GM19043 (cell line): ENCODE measurements at regions not wholly inside any gene's neighbourhood (a gene's known extent, or its start where the extent isn't known, plus 50 kb on each side); places are given as distances from the start of the nearest gene placed in this dataset.
"Not testable (repeated sequence)": the region's sequence is repeated elsewhere in the genome, so short reads cannot be mapped to it uniquely, and the experiment has no call there.

Source experiments
- ATAC-seq: cut with Tn5 transposase; IDR thresholded peaks from one replicate; pipeline ENCODE4 v1.9.1; 2021; ENCODE audit warnings: low read depth; ENCODE audit not compliant: unreplicated experiment

- ATAC-seq = no peak
These were observed 115.2 kb downstream of the ZNF37A start for GRCh38 chr10:38209332-38209731.

GRCh38 chr10:38209748-38210147, 115.6 kb downstream of the ZNF37A start:
- not testable (repeated sequence) for ATAC-seq

- no peak for ATAC-seq
These were observed 118.3 kb downstream of the ZNF37A start for GRCh38 chr10:38212460-38212859.

- no peak for ATAC-seq
These were observed 132.2 kb downstream of the ZNF37A start for GRCh38 chr10:38226385-38226784.

- no peak for ATAC-seq
These were observed 134.3 kb downstream of the ZNF37A start for GRCh38 chr10:38228394-38228793.

GRCh38 chr10:38238479-38238878, 144.3 kb downstream of the ZNF37A start:
- ATAC-seq = not testable (repeated sequence)

- not testable (repeated sequence) for ATAC-seq
These were observed 148.0 kb downstream of the ZNF37A start for GRCh38 chr10:38242061-38242649.

- ATAC-seq = not testable (repeated sequence)
These were observed 154.0 kb downstream of the ZNF37A start for GRCh38 chr10:38248113-38248512.

GRCh38 chr10:38252551-38252950, 158.4 kb downstream of the ZNF37A start:
- ATAC-seq = not testable (repeated sequence)

- not testable (repeated sequence) for ATAC-seq
These were observed 173.4 kb downstream of the ZNF37A start for GRCh38 chr10:38267555-38267954.

- not testable (repeated sequence) for ATAC-seq
These were observed 176.9 kb downstream of the ZNF37A start for GRCh38 chr10:38271031-38271430.

- ATAC-seq = not testable (repeated sequence)
These were observed 180.7 kb downstream of the ZNF37A start for GRCh38 chr10:38274879-38275278.

- not testable (repeated sequence) for ATAC-seq
These were observed 198.4 kb downstream of the ZNF37A start for GRCh38 chr10:38292560-38292959.

- ATAC-seq = not testable (repeated sequence)
These were observed 216.0 kb downstream of the ZNF37A start for GRCh38 chr10:38310111-38310510.

- ATAC-seq = not testable (repeated sequence)
These were observed 221.1 kb downstream of the ZNF37A start for GRCh38 chr10:38315090-38315805.

- ATAC-seq = not testable (repeated sequence)
These were observed 227.3 kb downstream of the ZNF37A start for GRCh38 chr10:38321393-38321792.

GRCh38 chr10:38330306-38330705, 236.2 kb downstream of the ZNF37A start:
- not testable (repeated sequence) for ATAC-seq

GRCh38 chr10:38331106-38331505, 237.0 kb downstream of the ZNF37A start:
- ATAC-seq = not testable (repeated sequence)

GRCh38 chr10:38333699-38334098, 239.6 kb downstream of the ZNF37A start:
- ATAC-seq = not testable (repeated sequence)

GRCh38 chr10:38350645-38351044, 256.5 kb downstream of the ZNF37A start:
- ATAC-seq = not testable (repeated sequence)

- not testable (repeated sequence) for ATAC-seq
These were observed 260.3 kb downstream of the ZNF37A start for GRCh38 chr10:38354410-38354809.
